ENCODE measurements at regions not wholly inside any gene's neighbourhood (a gene's known extent, or its start where the extent isn't known, plus 50 kb on each side); places are given as distances from the start of the nearest gene placed in this dataset.

DNA sequence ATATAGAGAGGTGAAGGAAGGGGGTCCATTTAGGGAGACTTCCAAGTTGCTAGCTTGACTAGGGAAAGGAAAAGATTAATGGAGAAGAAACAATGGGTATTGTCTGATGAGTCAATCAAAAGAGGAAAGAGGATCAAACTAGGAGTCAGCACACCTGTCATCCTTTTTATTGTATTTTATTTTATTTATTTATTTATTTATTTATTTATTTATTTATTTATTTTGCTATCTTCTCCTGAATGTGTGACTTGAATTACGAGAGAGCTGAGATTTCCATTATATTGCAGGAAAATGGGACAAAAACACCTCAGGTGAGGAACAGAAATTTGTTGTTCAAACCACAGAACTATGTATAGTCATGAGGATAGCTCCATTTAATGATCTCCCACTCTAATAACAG is 58.9 kb downstream of the NUDT11 start:
- DNase-seq (ENCODE audit: low read depth in 2 of 2): no peak

DNA sequence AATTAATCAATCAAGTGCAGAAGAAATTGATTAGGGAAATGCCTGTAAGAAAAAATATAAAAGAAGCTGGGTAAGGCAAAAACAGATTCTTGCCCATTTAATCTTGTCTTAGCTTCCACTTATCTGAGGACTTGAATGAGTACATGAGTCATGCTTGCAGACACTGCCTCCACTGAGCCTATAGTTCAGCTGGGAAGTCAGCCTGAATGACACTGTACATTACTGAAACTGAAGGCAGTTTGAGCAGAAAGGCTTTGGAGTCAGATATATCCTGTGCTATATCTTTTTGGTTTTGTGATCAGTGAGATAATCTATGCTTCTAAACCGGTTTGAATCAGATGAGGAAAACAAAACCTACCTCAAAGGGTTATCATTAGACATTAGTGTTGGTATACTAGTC is 61.3 kb downstream of the NUDT11 start:
- DNase-seq (ENCODE audit: low read depth in 2 of 2): no peak

DNA sequence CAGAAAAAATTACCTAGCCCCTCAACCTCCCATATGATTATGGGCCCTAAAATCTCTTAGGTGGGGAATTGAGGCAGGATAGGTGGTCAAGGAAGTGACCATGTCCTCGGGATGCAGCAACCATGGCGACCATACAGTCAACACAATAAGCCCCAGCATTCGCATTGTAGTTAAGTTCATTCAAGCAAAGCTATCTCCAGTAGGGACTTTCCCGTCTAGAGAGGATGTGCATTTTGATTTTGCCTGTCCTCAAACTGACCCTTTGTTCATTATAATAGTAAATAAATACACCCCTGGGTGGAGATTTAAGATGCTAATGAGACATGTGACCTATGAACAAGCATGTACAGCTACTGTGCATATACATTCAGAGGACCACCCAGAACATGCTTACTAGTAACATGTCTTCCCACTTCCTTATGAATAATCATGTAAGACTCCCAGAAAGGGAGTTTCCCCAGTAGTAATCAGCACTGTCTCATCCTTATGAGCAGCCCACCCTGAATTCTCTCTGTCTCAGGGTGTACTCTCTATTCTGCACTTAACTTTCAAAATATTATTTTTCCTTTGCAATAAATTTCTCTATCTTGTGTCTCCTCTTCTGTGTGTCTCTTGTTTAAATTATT is 74.3 kb downstream of the NUDT11 start:
- no peak for DNase-seq (ENCODE audit: low read depth in 2 of 2)

DNA sequence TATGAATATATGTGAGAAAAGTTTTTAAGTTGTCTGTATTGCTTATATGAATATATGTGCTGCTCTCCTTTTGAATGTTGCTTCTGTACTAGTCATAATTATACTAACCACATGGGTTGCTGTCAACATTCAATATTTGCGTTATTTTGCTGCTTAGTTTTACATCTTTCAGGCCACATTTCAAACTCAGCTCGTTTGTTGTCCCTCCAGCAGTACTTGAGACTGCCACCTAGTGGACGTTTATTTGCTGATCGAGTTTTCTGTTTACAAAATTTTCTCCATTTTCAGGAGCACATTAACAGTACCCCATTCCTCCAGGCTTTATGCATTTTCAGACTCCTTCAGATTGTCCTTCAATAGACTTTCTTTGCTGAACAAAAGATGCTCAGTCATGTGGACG is 75.8 kb downstream of the NUDT11 start:
- no peak for DNase-seq (ENCODE audit: low read depth in 2 of 2)

DNA sequence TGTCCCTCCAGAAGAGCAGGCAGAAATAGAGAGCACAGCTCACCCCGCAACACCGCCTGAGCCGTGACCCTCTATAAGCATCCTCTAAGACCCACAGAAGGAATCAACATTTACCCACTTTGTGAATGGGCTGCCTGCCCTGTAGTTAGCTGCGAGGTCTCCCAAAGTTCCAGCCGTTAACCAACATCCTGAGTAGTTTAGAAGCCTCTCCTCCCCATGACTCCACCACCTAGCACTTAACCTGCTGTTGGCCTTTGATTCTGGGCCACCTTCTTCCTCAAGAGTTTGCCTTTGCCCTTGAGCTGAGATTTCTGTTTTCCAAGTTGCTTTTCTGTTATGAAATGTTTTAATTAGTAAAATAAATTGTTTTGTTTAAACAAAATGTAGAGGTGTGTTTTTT is 75.8 kb downstream of the NUDT10 start:
- DNase-seq (ENCODE audit: low read depth in 2 of 2): no peak

DNA sequence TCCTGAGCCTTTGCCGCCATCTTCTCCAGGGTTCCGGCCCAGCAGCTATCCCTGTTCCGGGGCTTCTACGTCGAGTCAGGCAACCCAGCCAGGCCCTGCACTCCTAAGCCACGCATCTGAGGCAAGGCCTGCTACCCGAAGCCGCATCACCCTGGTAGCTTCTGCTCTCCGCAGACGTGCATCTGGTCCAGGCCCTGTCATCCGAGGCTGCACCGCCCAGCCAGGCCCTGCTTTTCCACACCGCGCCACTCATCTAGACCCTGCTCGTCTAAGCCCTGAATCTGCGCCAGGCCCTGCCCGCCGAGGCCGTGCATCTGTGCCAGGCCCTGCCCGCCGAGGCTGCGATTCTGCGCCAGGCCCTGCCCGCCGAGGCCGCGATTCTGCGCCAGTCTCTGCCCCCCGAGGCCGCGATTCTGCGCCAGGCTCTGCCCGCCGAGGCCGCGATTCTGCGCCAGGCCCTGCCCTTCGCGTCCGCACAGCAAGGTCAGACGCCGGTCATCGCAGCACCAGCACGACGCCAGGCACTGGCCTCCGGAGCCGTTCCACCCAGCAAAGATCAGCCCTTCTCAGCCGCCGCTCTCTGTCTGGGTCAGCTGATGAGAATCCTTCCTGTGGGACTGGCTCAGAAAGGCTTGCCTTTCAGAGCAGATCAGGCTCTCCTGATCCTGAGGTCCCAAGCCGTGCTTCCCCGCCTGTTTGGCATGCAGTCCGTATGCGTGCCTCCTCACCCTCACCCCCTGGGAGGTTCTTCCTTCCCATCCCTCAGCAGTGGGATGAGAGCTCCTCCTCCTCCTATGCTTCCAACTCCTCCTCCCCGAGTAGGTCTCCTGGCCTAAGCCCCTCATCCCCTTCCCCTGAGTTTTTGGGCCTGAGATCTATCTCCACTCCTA is 75.1 kb downstream of the NUDT10 start:
- DNase-seq (ENCODE audit: low read depth in 2 of 2): no peak

DNA sequence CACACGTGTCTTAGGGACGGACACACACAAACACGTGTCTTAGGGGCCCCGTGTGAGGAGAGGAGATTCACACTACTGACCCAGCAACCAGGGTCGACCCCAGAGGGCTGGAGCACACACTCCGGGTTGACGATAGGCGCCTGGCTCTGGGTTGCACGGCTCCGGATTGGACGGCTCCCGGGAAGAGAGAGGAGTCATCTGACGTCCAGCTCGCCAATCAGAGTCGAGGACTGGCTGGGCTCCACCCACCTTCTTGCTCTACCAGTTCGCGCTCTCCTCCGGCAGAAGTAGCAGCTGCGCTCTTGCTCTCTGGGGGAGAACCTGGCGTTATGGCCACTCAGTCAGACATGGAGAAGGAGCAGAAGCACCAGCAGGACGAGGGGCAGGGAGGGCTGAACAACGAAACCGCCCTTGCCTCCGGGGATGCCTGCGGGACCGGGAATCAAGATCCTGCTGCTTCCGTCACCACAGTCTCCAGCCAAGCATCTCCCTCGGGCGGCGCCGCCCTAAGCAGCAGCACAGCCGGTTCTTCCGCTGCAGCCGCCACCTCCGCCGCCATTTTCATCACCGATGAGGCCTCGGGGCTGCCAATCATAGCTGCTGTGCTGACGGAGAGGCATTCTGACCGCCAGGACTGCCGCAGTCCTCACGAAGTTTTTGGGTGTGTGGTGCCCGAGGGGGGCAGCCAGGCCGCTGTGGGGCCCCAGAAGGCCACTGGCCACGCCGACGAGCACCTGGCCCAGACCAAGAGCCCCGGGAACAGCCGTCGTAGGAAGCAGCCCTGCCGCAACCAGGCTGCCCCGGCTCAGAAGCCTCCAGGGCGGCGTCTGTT is 74.3 kb downstream of the NUDT10 start:
- no peak for DNase-seq (ENCODE audit: low read depth in 2 of 2)

DNA sequence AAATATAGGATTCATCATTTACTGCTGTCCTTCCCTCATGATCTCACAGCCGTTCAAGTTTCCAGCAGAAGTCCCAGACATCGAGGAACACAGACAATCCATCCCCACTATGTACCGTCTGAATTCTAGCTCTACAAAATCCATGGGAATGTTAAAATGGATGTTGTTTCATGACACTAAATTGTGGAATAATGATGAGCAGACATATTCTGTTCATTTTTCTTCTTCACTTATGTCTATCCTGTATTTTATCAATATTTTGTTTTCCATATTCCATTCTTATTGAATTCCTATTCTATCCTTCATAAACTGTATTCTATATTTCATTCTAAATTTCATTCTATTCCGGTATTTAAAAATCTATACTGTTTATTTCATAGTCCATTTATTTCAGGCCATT is 71.8 kb downstream of the NUDT10 start:
- no peak for DNase-seq (ENCODE audit: low read depth in 2 of 2)

DNA sequence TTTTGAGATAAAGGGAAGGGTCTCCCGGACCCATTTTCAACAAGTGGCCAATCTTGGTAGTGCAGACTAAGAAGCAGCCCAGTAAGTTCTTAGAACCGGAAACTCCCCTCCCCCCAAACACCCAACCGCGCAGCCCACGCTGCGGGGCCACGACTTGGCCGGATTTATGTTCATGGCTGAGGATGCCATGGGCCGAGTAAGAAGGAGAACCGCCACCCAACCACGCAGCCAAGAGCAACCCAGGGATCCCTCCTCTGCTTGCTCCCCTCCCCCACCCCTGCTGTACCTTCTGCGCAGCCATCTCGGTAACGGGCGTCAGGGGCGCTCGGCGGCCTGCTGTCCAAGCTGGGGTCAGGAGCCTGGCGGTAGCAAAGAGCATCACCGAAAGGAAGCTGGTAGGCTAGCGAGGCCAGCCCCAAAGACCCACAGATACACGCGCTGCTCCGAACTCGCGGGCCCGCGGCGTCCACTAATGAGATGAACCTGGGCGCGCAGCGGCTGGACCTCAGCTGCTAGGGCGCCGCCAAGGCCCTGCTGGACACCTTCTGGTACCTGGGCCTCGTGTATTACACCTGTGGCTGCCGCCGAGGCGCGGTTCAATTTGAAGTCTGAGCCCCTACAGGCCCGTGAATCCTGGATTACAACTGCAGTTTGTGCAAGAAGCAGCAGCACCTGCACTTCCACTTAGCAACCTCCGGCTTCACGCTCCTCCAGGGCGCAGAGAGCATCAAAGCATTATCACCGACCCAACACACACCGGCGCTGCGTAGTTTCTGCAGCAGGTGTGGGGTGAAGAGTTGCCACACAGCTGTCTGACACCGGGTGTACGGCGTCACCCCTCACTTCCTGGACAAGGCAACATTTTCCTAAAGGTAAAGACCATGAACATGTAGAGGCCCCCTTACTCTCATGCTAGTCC is 63.4 kb downstream of the NUDT10 start:
- DNase-seq (ENCODE audit: low read depth in 2 of 2): peak in 1 of 2 experiments; percentile 36

DNA sequence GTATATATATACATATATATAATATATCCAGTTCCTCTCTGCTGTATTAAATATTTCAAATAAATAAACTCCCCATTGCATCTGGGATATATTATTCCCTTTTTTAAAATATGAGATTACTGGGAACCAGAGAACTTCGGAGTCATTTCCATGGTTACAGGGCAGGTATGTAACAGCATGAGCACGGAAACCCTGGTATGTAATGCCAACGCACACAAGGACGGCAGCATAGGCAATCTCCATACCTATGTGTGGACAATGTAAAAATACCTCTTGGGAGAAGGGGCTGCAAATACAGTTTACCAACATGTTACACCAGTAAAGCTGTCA is 62.8 kb downstream of the NUDT10 start:
- DNase-seq (ENCODE audit: low read depth in 2 of 2): no peak
